ENCODE measurements at regions not wholly inside any gene's neighbourhood (a gene's known extent, or its start where the extent isn't known, plus 50 kb on each side); places are given as distances from the start of the nearest gene placed in this dataset.

DNA sequence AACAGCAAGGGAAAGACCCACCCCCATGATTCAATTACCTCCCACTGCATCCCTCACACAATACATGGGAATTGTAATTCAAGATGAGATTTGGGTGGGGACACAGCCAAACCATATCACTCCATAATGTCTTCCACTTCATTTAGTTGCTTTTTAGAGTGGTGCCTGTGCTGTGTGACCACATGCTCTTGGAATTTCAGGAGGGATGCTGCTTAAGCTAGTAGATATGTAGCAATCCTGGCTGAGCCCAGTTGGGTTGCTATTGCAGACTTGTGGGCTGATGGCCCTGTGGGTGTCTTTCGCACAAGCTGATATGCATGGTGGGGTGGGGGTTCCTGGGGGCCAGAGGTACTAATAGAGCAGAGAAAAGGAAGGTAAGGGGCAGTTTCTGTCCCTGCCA lies 160.4 kb upstream of the SYT6 start:
- no peak for TF ChIP-seq CTCF (IDR thresholded peaks at IDR 0.05 in 2 of 3, conservative IDR thresholded peaks at IDR 0.05 in 1 of 3; ENCODE audit: borderline replicate concordance in 1 of 3, insufficient read depth in 1 of 3, low read depth in 2 of 3, low read length in 2 of 3)
- no peak for TF ChIP-seq SIN3A (IDR thresholded peaks at IDR 0.05; ENCODE audit: low read depth)
- TF ChIP-seq CBX3 (IDR thresholded peaks at IDR 0.05; ENCODE audit: low read depth): no peak
- TF ChIP-seq POLR2A (IDR thresholded peaks at IDR 0.05; ENCODE audit: borderline replicate concordance, extremely low read depth, insufficient read depth, insufficient read length): no peak
- no peak for TF ChIP-seq EZH2phosphoT487 (IDR thresholded peaks at IDR 0.05; ENCODE audit: borderline replicate concordance)
- TF ChIP-seq REST (IDR thresholded peaks at IDR 0.05; ENCODE audit: low read depth): no peak
- TF ChIP-seq EZH2 (IDR thresholded peaks at IDR 0.05): no peak
- TF ChIP-seq POLR2AphosphoS5 (IDR thresholded peaks at IDR 0.05; ENCODE audit: low read depth, low read length): no peak
- TF ChIP-seq EGR1 (IDR thresholded peaks at IDR 0.05; ENCODE audit: low read depth): no peak
- no peak for TF ChIP-seq ELF1 (IDR thresholded peaks at IDR 0.05; ENCODE audit: borderline replicate concordance, low read depth)
